Hematopoietic multipotent progenitor cell treated with erythropoietin and hydrocortisone succinate and interleukin-3 and kit ligand, for 15 days (in vitro differentiated cells): ENCODE measurements at regions not wholly inside any gene's neighbourhood (a gene's known extent, or its start where the extent isn't known, plus 50 kb on each side); places are given as distances from the start of the nearest gene placed in this dataset.
"Not testable (repeated sequence)": the region's sequence is repeated elsewhere in the genome, so short reads cannot be mapped to it uniquely, and the experiment has no call there.

Experiments used
- DNase-seq: peaks from one replicate; pipeline ENCODE4 v3.0.0-alpha.2; 2015; ENCODE audit warnings: low spot score

GRCh38 chr5:53368516-53368915 is 111.9 kb upstream of the FST start:
- DNase-seq: no peak

GRCh38 chr5:53368966-53369605 is 111.3 kb upstream of the FST start:
- no peak for DNase-seq

- no peak for DNase-seq
These were observed 110.7 kb upstream of the FST start for GRCh38 chr5:53369681-53370080.

- DNase-seq: no peak
These were observed 106.8 kb upstream of the FST start for GRCh38 chr5:53373451-53374158.

- no peak for DNase-seq
These were observed 103.6 kb upstream of the FST start for GRCh38 chr5:53376853-53377252.

GRCh38 chr5:53378190-53378589 is 102.2 kb upstream of the FST start:
- DNase-seq: no peak

- no peak for DNase-seq
These were observed 101.7 kb upstream of the FST start for GRCh38 chr5:53378590-53379247.

- no peak for DNase-seq
These were observed 94.1 kb upstream of the FST start for GRCh38 chr5:53386341-53386740.

- no peak for DNase-seq
These were observed 91.3 kb upstream of the FST start for GRCh38 chr5:53389093-53389492.

- DNase-seq: no peak
These were observed 88.4 kb upstream of the FST start for GRCh38 chr5:53392073-53392472.

GRCh38 chr5:53394808-53395207 is 85.6 kb upstream of the FST start:
- no peak for DNase-seq

GRCh38 chr5:53397141-53397757 is 83.2 kb upstream of the FST start:
- no peak for DNase-seq

- no peak for DNase-seq
These were observed 82.6 kb upstream of the FST start for GRCh38 chr5:53397845-53398244.

- no peak for DNase-seq
These were observed 80.3 kb upstream of the FST start for GRCh38 chr5:53399926-53400697.

GRCh38 chr5:53403291-53403690 is 77.1 kb upstream of the FST start:
- DNase-seq: no peak

- DNase-seq: no peak
These were observed 76.7 kb upstream of the FST start for GRCh38 chr5:53403758-53404157.

GRCh38 chr5:53405396-53405795 is 75.0 kb upstream of the FST start:
- DNase-seq: no peak

- no peak for DNase-seq
These were observed 73.7 kb upstream of the FST start for GRCh38 chr5:53406630-53407316.

- no peak for DNase-seq
These were observed 73.1 kb upstream of the FST start for GRCh38 chr5:53407373-53407772.

- no peak for DNase-seq
These were observed 69.0 kb upstream of the FST start for GRCh38 chr5:53411388-53411787.

- DNase-seq: not testable (repeated sequence)
These were observed 67.9 kb upstream of the FST start for GRCh38 chr5:53412499-53412898.
